Transverse colon (tissue), 3 donors: ENCODE measurements at regions not wholly inside any gene's neighbourhood (a gene's known extent, or its start where the extent isn't known, plus 50 kb on each side); places are given as distances from the start of the nearest gene placed in this dataset.

Experiments
- CTCF ChIP-seq, 5 experiments: fragments of 200-600 bp in 3 of 5; fragments of 450-650 bp in 2 of 5; sonication (generic) in 3 of 5; IDR thresholded peaks; 1 replicate in 2 of 5; 2 replicates in 3 of 5; pipeline ENCODE4 v1.5.1; 2016 to 2017; ENCODE audit warnings: antibody characterized with exemption in 5 of 5, inconsistent platforms in 3 of 5, mild to moderate bottlenecking in 2 of 5, moderate library complexity in 1 of 5
- EP300 ChIP-seq: sonication (generic); formaldehyde crosslinking; IDR thresholded peaks from one replicate; pipeline ENCODE4 v1.6.1; 2017; ENCODE audit warnings: antibody characterized with exemption, low read depth

- TF ChIP-seq EP300 (no peak), CTCF (IDR thresholded peaks at IDR 0.05) (no peak)
Observed at GRCh38 chr7:79874797-79875196, 259.8 kb upstream of the GNAI1 start.
